ENCODE measurements at regions not wholly inside any gene's neighbourhood (a gene's known extent, or its start where the extent isn't known, plus 50 kb on each side); places are given as distances from the start of the nearest gene placed in this dataset.

DNA sequence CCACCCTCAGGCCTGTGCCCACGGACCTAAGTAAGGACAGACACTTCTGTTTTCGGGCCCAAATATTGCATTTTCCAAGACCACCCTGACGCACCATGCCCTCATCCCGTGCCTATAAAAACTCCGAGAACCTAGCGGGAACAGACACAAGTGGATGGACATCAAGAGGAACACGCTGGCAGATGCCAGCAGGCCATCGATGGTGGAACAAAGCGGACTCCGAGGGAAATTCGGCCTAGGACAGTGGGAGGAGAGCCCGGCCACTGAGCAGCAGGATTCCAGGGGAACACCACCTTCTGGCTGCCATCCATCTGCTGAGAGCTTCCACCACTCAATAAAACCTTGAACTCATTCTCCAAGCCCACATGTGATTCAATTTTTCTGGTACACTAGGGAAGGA lies 243.6 kb upstream of the ZWINT start:
- TF ChIP-seq CTCF (IDR thresholded peaks at IDR 0.05; ENCODE audit: poor library complexity) (no peak), EZH2phosphoT487 (IDR thresholded peaks at IDR 0.05; ENCODE audit: low read depth, severe bottlenecking, unreplicated experiment) (no peak)

All from hepatocyte (in vitro differentiated cells).